ENCODE measurements at regions not wholly inside any gene's neighbourhood (a gene's known extent, or its start where the extent isn't known, plus 50 kb on each side); places are given as distances from the start of the nearest gene placed in this dataset.

GRCh38 chr7:94129443-94130140, 125.4 kb upstream of the BET1 start:
- no peak for TF ChIP-seq PATZ1 (CRISPR knock-in tag; IDR thresholded peaks at IDR 0.05; ENCODE audit: borderline replicate concordance)
- TF ChIP-seq ZNF70 (CRISPR knock-in tag; IDR thresholded peaks at IDR 0.05): no peak

Measured in SK-N-SH treated with all-trans-retinoic acid at 6 μM for 48 hours (cell line).